Astrocyte of the hippocampus (primary cell): ENCODE measurements at regions not wholly inside any gene's neighbourhood (a gene's known extent, or its start where the extent isn't known, plus 50 kb on each side); places are given as distances from the start of the nearest gene placed in this dataset.
"Not testable (repeated sequence)": the region's sequence is repeated elsewhere in the genome, so short reads cannot be mapped to it uniquely, and the experiment has no call there.

Experiments
- DNase-seq: peaks from one replicate; pipeline ENCODE4 v3.0.0; 2011; ENCODE audit warnings: low read depth, low spot score

DNA sequence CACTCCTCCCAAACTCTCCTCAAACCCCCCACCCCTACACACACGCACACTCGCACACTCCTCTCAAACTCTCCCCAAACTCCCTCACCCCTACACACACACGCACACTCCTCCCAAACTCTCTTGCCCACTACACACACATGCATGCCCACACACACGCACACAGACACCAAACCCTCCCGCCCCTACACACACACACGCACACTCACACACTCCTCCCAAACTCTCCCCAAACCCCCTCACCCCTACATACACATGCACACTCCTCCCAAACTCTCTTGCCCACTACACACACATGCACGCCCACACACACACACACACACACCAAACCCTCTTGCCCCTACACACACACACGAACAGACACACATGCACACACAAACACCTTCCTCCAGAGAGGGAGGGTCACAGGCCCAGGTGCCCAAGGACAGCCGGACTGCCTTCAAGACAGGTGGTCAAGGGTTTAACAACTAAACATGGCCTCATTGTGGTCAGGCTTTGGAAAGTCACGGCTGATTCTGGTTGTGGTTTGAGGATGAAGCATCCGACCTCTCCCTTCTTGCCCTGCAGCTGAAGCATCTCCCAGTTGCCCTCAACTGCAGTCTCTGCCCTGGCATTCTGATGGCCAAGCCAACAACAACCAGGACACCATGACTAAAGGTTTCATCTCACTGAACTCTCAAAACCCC is 72.3 kb upstream of the SNTG2 start:
- no peak for DNase-seq

GRCh38 chr2:877747-878146 is 72.9 kb upstream of the SNTG2 start:
- DNase-seq = no peak

DNA sequence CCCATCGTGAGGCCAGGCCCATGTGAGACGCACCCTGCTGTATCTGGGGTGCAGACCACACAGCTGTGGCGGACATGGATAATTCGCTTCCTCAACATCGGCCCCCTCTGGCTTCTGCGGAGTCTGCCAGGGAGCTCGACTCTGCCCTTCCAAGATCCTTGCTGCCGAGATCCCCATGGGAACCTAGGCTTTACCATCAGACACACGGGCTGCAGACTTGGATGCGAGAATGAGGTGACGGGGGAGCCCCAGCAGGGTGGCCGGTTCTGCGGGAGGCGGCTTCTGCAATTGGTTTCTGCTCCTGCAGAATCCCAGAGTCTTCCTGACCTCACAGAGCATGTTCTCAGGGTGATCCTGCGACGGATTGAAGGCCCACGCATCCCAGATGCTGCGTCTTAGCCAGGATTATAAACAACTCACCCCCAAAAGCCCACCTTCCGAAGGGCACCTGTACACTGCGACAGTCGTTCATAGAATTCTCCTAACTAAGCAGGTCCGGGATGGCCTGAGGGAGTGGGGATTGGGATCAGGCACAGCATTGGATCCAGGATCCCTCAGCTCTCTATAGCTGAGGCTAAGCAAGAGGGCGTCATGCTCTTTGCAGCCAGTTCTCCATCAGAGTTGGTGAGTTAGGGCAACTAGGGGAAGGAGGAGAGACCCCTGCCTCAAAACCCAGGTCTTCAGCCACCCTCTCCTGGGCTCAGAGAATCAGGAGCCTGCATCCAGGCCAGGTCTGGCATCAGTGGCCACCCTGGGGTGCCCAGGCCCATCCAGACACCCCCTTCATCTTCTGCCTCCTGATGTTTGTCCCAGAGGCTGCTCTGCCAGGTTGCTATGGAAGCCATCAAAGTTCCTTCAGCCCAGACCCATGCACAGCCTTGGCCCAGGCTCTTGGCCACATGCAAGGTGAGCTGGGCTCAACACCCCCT is 74.7 kb upstream of the SNTG2 start:
- no peak for DNase-seq

DNA sequence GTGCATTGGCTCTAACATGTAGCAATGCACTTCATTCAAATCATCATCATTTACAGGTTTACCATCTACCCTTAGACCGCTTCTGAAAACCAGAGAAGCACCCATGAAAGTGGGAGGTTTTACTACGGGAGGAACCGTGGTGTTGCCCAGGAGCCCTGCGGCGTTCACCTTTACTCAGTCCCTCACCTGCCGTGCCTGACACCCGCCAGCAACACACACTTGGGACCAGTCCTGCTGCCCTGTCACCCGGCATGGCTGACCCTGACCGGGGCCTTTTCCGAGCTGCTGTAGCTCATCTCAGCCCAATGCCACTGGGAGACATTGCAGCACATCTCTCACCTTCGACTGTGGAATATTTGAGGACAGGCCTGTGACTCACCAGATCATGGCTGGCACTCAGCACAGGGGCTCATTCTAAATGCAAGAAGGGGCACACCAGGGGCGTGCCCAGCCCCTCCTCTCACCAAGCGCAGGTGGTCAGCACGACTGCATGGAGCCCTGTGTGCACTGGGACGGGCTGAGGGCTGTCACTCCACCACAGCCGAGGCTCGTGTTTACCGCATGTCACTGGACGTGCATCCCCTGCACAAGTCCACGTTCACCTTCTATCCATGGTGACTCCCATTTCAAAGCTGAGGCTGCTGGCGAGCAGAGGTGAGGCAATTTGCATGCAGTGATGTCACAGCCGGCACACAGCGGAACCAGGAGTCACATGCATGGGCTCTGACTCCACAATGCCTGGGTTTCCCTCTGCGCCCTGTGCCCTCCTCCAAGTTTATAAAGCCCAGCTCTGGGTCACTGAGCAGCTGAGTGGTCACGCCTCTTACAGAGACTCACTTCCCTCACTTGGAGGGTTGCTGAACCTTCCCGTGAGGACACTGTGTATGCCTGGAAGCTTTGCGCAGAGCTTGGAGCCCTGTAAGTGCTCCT is 76.7 kb upstream of the SNTG2 start:
- no peak for DNase-seq

- no peak for DNase-seq
These were observed 77.6 kb upstream of the SNTG2 start for GRCh38 chr2:873027-873426.

GRCh38 chr2:871926-872680 is 78.5 kb upstream of the SNTG2 start:
- no peak for DNase-seq

DNA sequence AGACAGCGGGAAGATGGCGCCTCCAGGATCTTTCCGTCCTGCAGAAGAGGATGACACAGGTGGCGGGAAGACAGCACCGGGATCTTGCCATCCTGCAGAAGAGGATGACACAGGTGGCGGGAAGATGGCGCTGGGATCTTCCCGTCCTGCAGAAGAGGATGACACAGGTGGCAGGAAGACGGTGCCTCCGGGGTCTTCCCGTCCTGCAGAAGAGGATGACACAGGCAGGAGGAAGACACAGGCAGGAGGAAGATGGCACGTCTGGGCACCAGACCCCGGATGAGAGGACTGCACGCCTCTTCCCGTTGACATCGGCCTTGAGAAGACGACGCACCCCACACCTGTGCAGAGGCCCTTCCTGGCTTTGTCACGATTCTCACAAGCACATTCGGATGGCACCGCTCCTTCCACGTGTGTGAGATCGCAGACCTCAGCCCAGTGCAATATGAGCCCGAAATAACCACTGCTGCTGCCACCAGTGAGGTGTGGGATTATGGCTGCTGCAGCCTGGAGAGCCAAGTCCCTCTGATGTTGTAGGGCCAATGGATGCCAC is 79.4 kb upstream of the SNTG2 start:
- no peak for DNase-seq

DNA sequence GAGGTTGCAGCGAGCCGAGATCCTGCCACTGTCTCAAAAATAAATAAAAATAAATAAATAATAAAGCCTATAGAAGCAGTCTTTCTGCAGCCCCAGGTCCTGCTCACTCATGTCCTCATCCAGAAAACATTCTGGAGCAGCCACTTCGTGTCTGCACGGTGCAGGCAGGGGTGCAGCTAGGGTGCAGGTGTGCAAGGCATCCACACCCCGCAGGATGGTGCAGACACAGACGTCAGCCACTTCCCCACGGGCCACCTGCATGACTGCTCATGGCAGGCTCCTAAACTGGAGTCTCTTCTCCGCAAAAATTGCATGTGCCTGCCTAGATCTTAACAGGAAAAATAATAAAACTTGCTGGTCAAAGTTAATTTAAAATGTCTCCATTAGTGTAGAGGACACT is 80.2 kb upstream of the SNTG2 start:
- no peak for DNase-seq

- no peak for DNase-seq
These were observed 80.8 kb upstream of the SNTG2 start for GRCh38 chr2:869894-870293.

GRCh38 chr2:869357-869871 is 81.2 kb upstream of the SNTG2 start:
- no peak for DNase-seq

DNA sequence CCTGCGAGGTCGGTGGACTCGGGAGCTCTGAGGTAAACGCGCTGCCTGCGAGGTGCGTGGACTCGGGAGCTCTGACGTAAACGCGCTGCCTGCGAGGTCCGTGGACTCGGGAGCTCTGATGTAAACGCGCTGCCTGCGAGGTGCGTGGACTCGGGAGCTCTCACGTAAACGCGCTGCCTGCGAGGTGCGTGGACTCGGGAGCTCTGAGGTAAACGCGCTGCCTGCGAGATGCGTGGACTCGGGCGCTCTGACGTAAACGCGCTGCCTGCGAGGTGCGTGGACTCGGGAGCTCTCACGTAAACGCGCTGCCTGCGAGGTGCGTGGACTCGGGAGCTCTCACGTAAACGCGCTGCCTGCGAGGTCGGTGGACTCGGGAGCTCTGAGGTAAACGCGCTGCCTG is 81.8 kb upstream of the SNTG2 start:
- not testable (repeated sequence) for DNase-seq

- DNase-seq = no peak
These were observed 83.4 kb upstream of the SNTG2 start for GRCh38 chr2:867296-867695.

DNA sequence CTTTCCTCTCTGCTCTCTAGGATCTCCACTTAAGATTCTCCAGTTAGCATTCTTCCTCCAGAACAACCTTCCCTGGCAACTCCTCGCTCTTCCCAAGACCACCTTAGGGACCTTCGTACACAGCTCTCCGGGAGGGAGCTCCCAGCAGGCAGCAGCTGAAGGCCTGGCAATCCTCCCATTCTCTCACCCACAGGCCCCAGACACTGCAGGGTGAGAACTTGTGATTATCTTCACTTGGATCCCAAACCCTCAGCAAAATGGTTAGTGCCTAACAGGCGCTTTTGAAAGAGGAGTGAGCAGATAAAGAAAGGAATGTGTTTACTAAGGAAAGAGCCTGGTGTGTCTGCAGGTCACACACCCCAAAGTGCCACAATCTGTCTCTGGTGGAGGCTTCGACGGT is 83.8 kb upstream of the SNTG2 start:
- no peak for DNase-seq

- DNase-seq = no peak
These were observed 84.5 kb upstream of the SNTG2 start for GRCh38 chr2:866009-866680.

- DNase-seq = no peak
These were observed 86.0 kb upstream of the SNTG2 start for GRCh38 chr2:864501-865106.

DNA sequence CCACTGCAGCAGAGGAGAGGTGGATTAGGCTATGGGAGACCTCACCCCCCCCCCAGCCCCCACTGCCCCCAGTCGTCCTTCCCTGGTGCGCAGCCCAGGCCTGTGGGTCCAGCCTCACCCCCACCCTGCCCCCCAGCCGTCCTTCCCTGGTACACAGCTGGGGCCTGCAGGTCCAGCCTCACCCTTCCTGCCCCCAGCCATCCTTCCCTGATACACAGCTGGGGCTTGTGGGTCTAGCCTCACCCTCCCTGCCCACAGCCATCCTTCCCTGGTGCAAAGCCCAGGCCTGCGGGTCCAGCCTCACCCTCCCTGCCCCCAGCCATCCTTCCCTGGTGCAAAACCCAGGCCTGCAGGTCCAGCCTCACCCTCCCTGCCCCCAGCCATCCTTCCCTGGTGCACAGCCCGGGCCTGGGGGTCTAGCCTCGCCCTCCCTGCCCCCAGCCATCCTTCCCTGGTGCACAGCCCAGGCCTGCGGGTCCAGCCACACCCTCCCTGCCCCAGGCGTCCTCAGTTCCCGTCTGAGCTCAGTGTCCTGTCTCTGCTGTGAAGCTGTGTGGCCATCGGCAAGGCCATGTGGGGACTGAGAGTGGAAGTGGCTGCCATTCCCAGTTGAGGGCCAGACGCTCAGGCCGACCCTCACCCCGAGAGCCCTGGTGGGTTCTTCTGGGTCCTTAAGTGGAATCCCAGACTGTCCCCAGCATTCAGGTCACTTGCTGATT is 86.8 kb upstream of the SNTG2 start:
- no peak for DNase-seq

GRCh38 chr2:862731-863466 is 87.8 kb upstream of the SNTG2 start:
- no peak for DNase-seq

DNA sequence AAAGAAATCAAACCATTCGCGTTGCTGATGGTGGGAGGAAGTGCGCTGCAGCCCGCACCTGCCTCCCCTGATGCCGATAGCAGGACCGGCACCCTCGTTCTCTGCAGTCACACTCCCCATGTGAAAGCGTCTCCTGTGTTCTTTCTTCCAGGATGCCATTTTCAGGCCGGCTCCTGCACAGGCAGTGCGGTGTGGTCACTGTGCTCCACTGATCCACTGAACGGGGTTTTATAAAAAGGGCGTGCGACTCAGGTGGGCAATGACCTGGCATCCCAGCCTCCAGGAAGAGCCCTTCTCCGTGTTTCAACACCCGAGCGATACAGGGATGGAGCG is 88.3 kb upstream of the SNTG2 start:
- no peak for DNase-seq
